Loucy (cell line): ENCODE measurements at regions not wholly inside any gene's neighbourhood (a gene's known extent, or its start where the extent isn't known, plus 50 kb on each side); places are given as distances from the start of the nearest gene placed in this dataset.

Experiments used
- CTCF ChIP-seq: fragments of 200-600 bp; sonication (generic); conservative IDR thresholded peaks from 2 replicates; pipeline ENCODE4 v1.5.1; 2014; ENCODE audit warnings: mild to moderate bottlenecking, antibody characterized with exemption, low read length
- EZH2phosphoT487 ChIP-seq: fragments of 200-600 bp; IDR thresholded peaks from 2 replicates; pipeline ENCODE4 v1.6.1; 2018; ENCODE audit warnings: antibody characterized with exemption, mild to moderate bottlenecking, moderate library complexity, borderline replicate concordance

- no peak for TF ChIP-seq CTCF
- no peak for TF ChIP-seq EZH2phosphoT487
Observed at GRCh38 chr2:147500229-147500628, 344.6 kb upstream of the ACVR2A start.
